Common myeloid progenitor, CD34-positive (primary cell): ENCODE measurements at regions not wholly inside any gene's neighbourhood (a gene's known extent, or its start where the extent isn't known, plus 50 kb on each side); places are given as distances from the start of the nearest gene placed in this dataset.

Experiments
- CTCF ChIA-PET: fragments of 350-600 bp; sonication (Branson Sonifier 250); formaldehyde crosslinking; loops from one replicate; lab custom pipeline; 2021; ENCODE audit warnings: antibody characterized with exemption; lab: Charles Lee
- POLR2A ChIA-PET: fragments of 350-600 bp; sonication (Branson Sonifier 250); formaldehyde crosslinking; loops from one replicate; lab custom pipeline; 2021; ENCODE audit warnings: antibody characterized with exemption; lab: Charles Lee
- DNase-seq, 3 donors: peaks; one replicate each; pipeline versions ENCODE4 v3.0.0 to v3.0.0-alpha.2; 2013
- H3K27ac ChIP-seq, 2 experiments: 1 replicate in 1 of 2; 2 replicates in 1 of 2; pipeline ENCODE4 v1.7.0; 2013; ENCODE audit warnings: inconsistent platforms in 2 of 2, low read length in 2 of 2, mild to moderate bottlenecking in 2 of 2, low read depth in 1 of 2, moderate library complexity in 1 of 2; ENCODE audit not compliant: severe bottlenecking in 2 of 2, insufficient read depth in 1 of 2, poor library complexity in 1 of 2
- H3K27me3 ChIP-seq, 5 experiments: replicated peaks in 2 of 5; 1 replicate in 3 of 5; 2 replicates in 2 of 5; pipeline versions ENCODE4 v1.6.1 to v1.7.0; 2013; ENCODE audit warnings: low read length in 4 of 5, mild to moderate bottlenecking in 2 of 5, moderate library complexity in 2 of 5, inconsistent platforms in 1 of 5; ENCODE audit not compliant: insufficient read depth in 5 of 5, control insufficient read depth in 4 of 5
- H3K36me3 ChIP-seq, 4 experiments: 1 replicate in 2 of 4; 2 replicates in 2 of 4; pipeline versions ENCODE4 v1.6.1 to v1.7.0; 2013; ENCODE audit warnings: low read length in 3 of 4, control low read depth in 1 of 4, mild to moderate bottlenecking in 1 of 4; ENCODE audit not compliant: control insufficient read depth in 4 of 4, insufficient read depth in 4 of 4
- H3K4me1 ChIP-seq, 4 experiments: 1 replicate in 3 of 4; 2 replicates in 1 of 4; pipeline versions ENCODE4 v1.6.1 to v1.7.1; 2013; ENCODE audit warnings: low read length in 3 of 4, mild to moderate bottlenecking in 3 of 4, control low read depth in 1 of 4, inconsistent platforms in 1 of 4, moderate library complexity in 1 of 4; ENCODE audit not compliant: control insufficient read depth in 4 of 4, insufficient read depth in 4 of 4; ENCODE audit errors: control extremely low read depth in 1 of 4
- H3K4me3 ChIP-seq, 7 experiments: 1 replicate in 4 of 7; 2 replicates in 3 of 7; pipeline versions ENCODE4 v1.5.1 to v1.7.0; 2013; ENCODE audit warnings: mild to moderate bottlenecking in 7 of 7, low read length in 6 of 7, moderate library complexity in 6 of 7, inconsistent platforms in 2 of 7, low read depth in 2 of 7, control low read depth in 1 of 7; ENCODE audit not compliant: insufficient read depth in 4 of 7, control insufficient read depth in 1 of 7; ENCODE audit errors: extremely low read depth in 1 of 7
- H3K9me3 ChIP-seq, 5 experiments: 1 replicate in 4 of 5; 2 replicates in 1 of 5; pipeline versions ENCODE4 v1.6.1 to v1.7.1; 2013; ENCODE audit warnings: low read length in 4 of 5, mild to moderate bottlenecking in 2 of 5, inconsistent platforms in 1 of 5, low read depth in 1 of 5, moderate library complexity in 1 of 5; ENCODE audit not compliant: control insufficient read depth in 4 of 5, insufficient read depth in 2 of 5; ENCODE audit errors: control extremely low read depth in 1 of 5
- WGBS: methylation state at CpG from one replicate; pipeline ENCODE4 v1.1.5; 2013; ENCODE audit not compliant: insufficient coverage; 5-methylcytosine and 5-hydroxymethylcytosine counted together

DNA sequence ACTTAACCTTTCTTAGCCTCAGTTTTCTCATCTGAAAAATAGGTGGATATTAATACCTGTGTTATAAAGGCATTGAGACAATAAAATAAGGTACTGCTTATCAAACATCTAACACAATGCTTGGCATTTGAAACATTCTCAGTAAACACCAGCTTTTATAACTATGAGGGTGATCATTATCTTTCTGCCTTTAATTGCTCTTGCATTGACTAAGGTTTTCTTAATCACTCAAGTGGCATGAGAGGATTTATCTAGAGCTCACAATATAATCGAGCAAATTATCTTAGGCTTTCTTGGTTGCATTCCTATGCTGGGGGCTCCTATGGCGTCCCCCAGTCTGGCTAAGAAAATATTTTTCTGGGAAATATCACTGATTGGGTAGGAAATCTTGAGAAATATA lies 716.4 kb upstream of the MARCKS start:
- DNase-seq, result no peak
- H3K4me1 ChIP-seq, result peaks cover 0 to 4% (median 0%) of the 10 kb centered on the region in 4 experiments
- no peak overlapping the region for H3K27ac ChIP-seq
- no peaks in the 10 kb centered on the region for H3K27me3 ChIP-seq
- CTCF ChIA-PET, result interaction anchor here (1.2 to 1.4 kb wide), 2 partner anchors 10 to 17 kb away, joined by 3 to 4 read pairs; no protein-coding TSS in a partner anchor
- H3K9me3 ChIP-seq, result no peaks in the 10 kb centered on the region
- no peaks in the 10 kb centered on the region for H3K36me3 ChIP-seq
- POLR2A ChIA-PET, result no interaction called here
- no peak overlapping the region for H3K4me3 ChIP-seq
- WGBS, result 80% methylated on average over 1 of the region's 2 CpGs

DNA sequence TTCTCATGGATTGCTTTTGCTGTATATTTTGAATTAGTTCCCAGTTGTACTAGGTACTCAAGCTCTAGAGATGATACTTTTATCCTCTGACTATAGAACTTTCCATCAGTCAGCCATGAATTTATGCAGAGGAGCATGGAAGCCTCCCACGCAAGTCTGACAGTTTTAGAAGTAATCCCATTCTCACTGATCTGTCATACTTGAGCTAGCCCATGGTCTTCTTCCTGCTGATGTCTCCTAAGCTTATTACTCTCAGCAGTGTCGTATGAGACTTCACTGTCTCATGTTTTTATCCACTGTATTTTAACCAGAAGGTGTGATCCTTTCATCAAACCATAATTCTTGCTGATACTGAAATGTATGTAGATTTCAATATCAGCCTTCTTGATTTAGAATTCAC lies 715.2 kb upstream of the MARCKS start:
- Histone ChIP-seq H3K27ac (no peak overlapping the region), H3K36me3 (no peaks in the 10 kb centered on the region), H3K9me3 (no peaks in the 10 kb centered on the region), H3K4me1 (peaks cover 0 to 4% (median 0%) of the 10 kb centered on the region in 4 experiments), H3K27me3 (no peaks in the 10 kb centered on the region), H3K4me3 (no peak overlapping the region)
- POLR2A ChIA-PET, result no interaction called here
- 76% methylated on average over 2 of the region's 2 CpGs for WGBS
- CTCF ChIA-PET, result interaction anchor here (0.5 to 1.4 kb wide), 3 partner anchors 12 to 494 kb away, joined by 3 to 4 read pairs (median 3); no protein-coding TSS in a partner anchor
- no peak for DNase-seq

DNA sequence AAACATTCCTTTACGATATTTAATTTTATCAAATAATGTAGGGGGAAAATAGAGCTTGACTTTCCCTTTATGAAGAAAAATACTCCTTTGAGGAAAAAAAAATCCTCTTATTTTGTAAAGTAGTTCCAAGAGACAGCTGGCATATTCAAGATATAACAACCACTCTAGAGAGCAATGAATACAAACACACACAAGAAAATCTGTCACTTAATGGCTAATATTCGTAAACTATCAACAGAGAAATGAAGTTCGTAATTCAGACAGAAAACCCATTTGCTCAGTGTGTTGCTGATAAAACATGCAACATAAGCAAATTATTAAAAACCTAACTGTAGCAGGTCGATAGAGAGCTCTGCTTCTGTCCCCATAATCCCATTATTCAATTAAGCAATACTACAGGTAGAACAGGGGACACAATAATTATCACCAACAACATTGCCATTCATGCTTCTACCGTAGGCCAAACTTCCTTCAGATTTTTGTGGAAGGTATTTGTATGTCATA lies 714.4 kb upstream of the MARCKS start:
- no peak overlapping the region for H3K4me3 ChIP-seq
- H3K9me3 ChIP-seq, result no peaks in the 10 kb centered on the region
- POLR2A ChIA-PET, result interaction anchor here (0.8 kb wide), 1 partner anchor 109 kb away, joined by 3 read pairs; no protein-coding TSS in a partner anchor
- no peaks in the 10 kb centered on the region for H3K36me3 ChIP-seq
- CTCF ChIA-PET, result interaction anchor here (1.2 kb wide), 1 partner anchor 12 kb away, joined by 3 read pairs; no protein-coding TSS in a partner anchor
- 100% methylated on average over 2 of the region's 5 CpGs for WGBS
- H3K4me1 ChIP-seq, result peaks cover 0 to 2% (median 0%) of the 10 kb centered on the region in 4 experiments
- no peaks in the 10 kb centered on the region for H3K27me3 ChIP-seq
- DNase-seq, result no peak
- H3K27ac ChIP-seq, result no peak overlapping the region

- no peak for DNase-seq
- no peak overlapping the region for H3K4me3 ChIP-seq
- POLR2A ChIA-PET, result interaction anchor here (0.8 kb wide), 1 partner anchor 109 kb away, joined by 3 read pairs; no protein-coding TSS in a partner anchor
- CTCF ChIA-PET, result interaction anchor here (1.2 kb wide), 1 partner anchor 12 kb away, joined by 3 read pairs; no protein-coding TSS in a partner anchor
- WGBS, result 100% methylated on average over 1 of the region's 3 CpGs
- H3K9me3 ChIP-seq, result no peaks in the 10 kb centered on the region
- no peaks in the 10 kb centered on the region for H3K36me3 ChIP-seq
- no peaks in the 10 kb centered on the region for H3K4me1 ChIP-seq
- no peaks in the 10 kb centered on the region for H3K27me3 ChIP-seq
- no peak overlapping the region for H3K27ac ChIP-seq
Observed at GRCh38 chr6:113143206-113143605, 713.9 kb upstream of the MARCKS start.

DNA sequence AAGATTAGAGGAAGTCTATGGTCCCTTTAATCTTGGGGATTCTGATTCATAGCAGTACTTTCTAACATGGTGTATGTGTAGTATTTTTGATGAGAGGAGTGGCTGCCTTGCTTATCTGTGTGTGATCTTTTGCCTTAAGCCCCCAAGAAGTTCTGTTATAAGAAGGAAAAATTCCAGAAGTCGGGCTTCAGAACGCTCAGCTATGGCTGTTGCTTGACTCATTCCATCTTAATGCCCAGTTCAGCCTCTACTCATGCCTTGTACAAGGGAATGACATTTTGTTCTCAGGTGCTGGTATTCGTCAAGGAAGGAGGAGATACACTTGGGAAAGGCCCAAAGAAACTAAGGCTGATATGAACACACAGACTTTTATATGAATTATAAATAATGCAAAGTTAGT lies 713.0 kb upstream of the MARCKS start:
- Histone ChIP-seq H3K9me3 (no peaks in the 10 kb centered on the region), H3K4me1 (no peaks in the 10 kb centered on the region), H3K4me3 (no peak overlapping the region), H3K27ac (no peak overlapping the region), H3K27me3 (no peaks in the 10 kb centered on the region), H3K36me3 (no peaks in the 10 kb centered on the region)
- WGBS, result 100% methylated on average over 1 of the region's 3 CpGs
- DNase-seq, result no peak
- CTCF ChIA-PET, result no interaction called here
- POLR2A ChIA-PET, result no interaction called here

DNA sequence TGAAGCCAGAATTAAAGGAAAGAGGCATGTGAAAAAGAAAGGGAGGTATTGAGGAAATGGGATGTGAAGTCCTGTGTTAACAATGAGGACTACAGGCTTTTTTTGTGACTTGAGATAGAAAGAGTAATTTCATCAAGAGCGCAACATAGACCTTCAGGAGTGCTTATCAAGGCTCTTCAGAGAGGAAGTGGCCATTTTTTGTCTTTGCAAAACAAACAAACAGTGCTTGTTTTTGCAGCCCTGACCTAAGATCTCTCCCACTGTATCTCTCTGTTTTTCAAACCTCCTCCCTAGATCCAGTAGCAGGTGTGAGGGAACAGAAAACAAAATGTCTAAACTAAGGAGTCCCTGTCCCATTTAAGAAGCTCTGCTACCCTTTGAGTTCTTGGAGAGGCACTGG lies 710.3 kb upstream of the MARCKS start:
- Histone ChIP-seq H3K4me3 (no peak overlapping the region), H3K4me1 (no peaks in the 10 kb centered on the region), H3K36me3 (no peaks in the 10 kb centered on the region), H3K9me3 (peaks cover 0 to 5% (median 3%) of the 10 kb centered on the region in 5 experiments), H3K27me3 (no peaks in the 10 kb centered on the region), H3K27ac (no peak overlapping the region)
- DNase-seq, result no peak
- POLR2A ChIA-PET, result no interaction called here
- WGBS, result 83% methylated on average over 1 of the region's 1 CpG
- CTCF ChIA-PET, result no interaction called here

DNA sequence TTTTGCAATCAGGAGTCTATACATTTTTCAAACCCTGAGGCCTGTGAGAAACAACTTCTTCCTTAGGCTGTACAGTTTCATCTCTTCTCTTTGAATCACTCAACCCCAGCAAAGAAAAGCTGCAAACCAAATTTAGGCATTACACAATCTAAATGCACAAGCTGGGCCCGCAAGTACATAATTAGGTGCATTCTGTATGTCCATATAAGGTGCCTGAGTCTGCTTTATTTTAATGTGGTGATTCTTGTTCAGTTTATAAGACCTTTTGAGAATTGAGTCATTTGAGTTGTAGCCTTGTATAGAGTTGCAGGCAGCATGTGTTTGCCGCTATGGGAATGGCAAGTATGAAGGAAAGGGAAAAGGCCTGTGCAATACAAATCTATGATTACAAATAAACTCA lies 709.6 kb upstream of the MARCKS start:
- Histone ChIP-seq H3K4me3 (no peak overlapping the region), H3K27ac (no peak overlapping the region), H3K9me3 (peaks cover 0 to 5% (median 3%) of the 10 kb centered on the region in 5 experiments), H3K36me3 (no peaks in the 10 kb centered on the region), H3K4me1 (no peaks in the 10 kb centered on the region), H3K27me3 (no peaks in the 10 kb centered on the region)
- CTCF ChIA-PET, result no interaction called here
- POLR2A ChIA-PET, result no interaction called here
- WGBS, result 88% methylated on average over 1 of the region's 2 CpGs
- DNase-seq, result no peak
